ENCODE measurements at regions not wholly inside any gene's neighbourhood (a gene's known extent, or its start where the extent isn't known, plus 50 kb on each side); places are given as distances from the start of the nearest gene placed in this dataset.

DNA sequence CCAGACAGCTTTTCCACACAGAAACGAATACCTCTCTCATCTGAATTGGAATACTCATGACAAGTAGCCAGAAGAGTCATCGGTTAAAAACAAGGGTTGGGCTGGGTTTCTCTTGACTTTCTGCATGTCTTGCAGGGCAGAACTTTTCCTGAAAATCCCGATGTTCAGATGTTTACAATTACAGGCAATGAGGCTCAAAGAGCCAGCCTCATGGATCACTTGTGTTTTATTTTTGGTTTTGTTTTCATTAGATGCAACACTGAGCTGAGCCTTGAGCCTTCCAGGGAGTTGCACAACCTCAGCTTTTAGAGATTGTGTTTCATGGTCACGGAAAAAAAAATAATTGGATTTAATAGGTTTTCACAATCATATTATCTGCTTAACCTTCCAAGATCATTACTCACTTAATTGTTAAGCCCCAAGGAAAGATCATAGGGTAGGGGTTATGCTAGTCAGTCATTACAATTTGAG lies 288.1 kb upstream of the PRDM1 start:
- Histone ChIP-seq H3K9me3 (no peaks in the 10 kb centered on the region), H3K36me3 (ENCODE audit: low read depth, missing control alignments) (no peaks in the 10 kb centered on the region), H3K27ac (peak overlapping the region in 1 of 2 donors; percentile 12), H3K4me3 (no peak overlapping the region), H3K4me1 (no peaks in the 10 kb centered on the region), H3K27me3 (no peaks in the 10 kb centered on the region)
- 58 to 70% methylated on average over 4 of the region's 4 CpGs for WGBS, 2 donors
- TF ChIP-seq, protein P1, sequence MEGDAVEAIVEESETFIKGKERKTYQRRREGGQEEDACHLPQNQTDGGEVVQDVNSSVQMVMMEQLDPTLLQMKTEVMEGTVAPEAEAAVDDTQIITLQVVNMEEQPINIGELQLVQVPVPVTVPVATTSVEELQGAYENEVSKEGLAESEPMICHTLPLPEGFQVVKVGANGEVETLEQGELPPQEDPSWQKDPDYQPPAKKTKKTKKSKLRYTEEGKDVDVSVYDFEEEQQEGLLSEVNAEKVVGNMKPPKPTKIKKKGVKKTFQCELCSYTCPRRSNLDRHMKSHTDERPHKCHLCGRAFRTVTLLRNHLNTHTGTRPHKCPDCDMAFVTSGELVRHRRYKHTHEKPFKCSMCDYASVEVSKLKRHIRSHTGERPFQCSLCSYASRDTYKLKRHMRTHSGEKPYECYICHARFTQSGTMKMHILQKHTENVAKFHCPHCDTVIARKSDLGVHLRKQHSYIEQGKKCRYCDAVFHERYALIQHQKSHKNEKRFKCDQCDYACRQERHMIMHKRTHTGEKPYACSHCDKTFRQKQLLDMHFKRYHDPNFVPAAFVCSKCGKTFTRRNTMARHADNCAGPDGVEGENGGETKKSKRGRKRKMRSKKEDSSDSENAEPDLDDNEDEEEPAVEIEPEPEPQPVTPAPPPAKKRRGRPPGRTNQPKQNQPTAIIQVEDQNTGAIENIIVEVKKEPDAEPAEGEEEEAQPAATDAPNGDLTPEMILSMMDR (IDR thresholded peaks at IDR 0.05) = no peak
- TF ChIP-seq POLR2A (IDR thresholded peaks at IDR 0.05) = no peak
- intact Hi-C loops (cut with DNase I; ENCODE audit: low total_unique reads) = no loop called here
- peak; percentile 56 for DNase-seq

DNA sequence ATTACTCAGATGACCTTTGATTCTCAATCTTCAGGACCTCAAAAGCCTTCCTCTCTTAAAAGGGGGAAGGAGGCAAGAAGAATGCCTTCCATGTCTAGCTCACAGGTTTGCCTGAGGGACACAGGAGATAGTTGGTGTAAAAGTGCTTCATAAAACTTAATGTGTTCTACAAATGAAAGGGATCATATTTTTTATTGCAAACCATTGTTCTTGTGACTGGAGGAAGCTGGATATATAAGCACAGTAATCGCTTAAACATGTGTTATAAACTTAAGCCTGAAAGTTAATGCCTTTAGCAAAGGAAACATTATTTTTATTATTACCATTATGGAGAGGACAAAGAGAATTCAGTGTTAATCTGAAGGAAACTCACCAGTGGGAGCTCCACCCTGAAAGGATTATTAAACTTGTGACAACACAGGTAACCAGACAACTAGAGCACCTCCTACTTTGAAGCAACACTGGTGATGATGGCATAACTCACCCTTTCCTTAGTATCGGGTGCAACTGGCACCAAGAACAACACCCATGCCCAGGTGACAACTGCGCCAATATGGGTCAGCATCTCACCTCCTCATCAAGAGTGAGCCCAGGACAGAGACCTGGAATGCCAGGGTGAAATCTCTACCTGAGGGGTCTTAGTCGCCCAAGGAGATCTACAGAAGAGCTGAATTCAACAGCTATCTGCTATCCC lies 288.7 kb upstream of the PRDM1 start:
- DNase-seq = no peak
- Histone ChIP-seq H3K27ac (peak overlapping the region in 1 of 2 donors; percentile 12), H3K4me3 (no peak overlapping the region), H3K36me3 (ENCODE audit: low read depth, missing control alignments) (no peaks in the 10 kb centered on the region), H3K4me1 (no peaks in the 10 kb centered on the region), H3K9me3 (no peaks in the 10 kb centered on the region), H3K27me3 (no peaks in the 10 kb centered on the region)
- intact Hi-C loops (cut with DNase I; ENCODE audit: low total_unique reads) = no loop called here
- 88% methylated on average over 4 of the region's 4 CpGs for WGBS, 2 donors
- no peak for TF ChIP-seq POLR2A (IDR thresholded peaks at IDR 0.05)
- TF ChIP-seq, protein P1 (IDR thresholded peaks at IDR 0.05) = no peak

DNA sequence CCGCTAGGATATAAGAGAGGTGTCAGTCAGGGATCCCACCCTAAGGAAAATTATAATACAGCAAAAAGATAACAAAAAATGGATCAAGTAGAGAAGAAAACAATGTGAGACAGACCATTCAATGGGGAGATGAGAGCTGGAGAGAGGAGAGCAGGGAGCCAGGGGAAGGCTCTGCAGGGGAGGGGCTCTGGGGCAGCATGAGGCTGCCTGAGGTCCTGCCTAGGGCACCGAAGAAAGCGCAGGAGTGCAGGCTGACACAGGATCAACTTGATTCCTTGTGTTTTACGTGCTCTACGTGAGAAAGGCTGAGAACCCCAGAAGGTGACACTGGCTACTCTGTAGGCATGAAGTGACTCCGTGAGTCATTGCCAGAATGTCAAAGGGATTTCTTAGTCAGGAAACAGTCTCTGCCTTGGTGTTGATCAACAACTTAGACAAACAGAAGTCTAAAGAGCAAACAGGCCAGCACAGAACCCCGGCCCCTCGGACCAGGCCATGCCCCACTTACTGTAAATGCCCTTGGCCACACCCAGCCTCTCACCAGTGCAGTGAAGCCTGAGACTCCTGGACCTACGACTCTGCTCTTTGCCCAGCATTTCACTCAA lies 290.1 kb upstream of the PRDM1 start:
- Histone ChIP-seq H3K36me3 (ENCODE audit: low read depth, missing control alignments) (no peaks in the 10 kb centered on the region), H3K9me3 (no peaks in the 10 kb centered on the region), H3K27ac (no peak overlapping the region), H3K4me3 (no peak overlapping the region), H3K27me3 (no peaks in the 10 kb centered on the region), H3K4me1 (no peaks in the 10 kb centered on the region)
- no peak for DNase-seq
- 88 to 96% methylated on average over 9 of the region's 9 CpGs for WGBS, 2 donors
- TF ChIP-seq, protein P1 (IDR thresholded peaks at IDR 0.05) = no peak
- no peak for TF ChIP-seq POLR2A (IDR thresholded peaks at IDR 0.05)
- intact Hi-C loops (cut with DNase I; ENCODE audit: low total_unique reads) = no loop called here

DNA sequence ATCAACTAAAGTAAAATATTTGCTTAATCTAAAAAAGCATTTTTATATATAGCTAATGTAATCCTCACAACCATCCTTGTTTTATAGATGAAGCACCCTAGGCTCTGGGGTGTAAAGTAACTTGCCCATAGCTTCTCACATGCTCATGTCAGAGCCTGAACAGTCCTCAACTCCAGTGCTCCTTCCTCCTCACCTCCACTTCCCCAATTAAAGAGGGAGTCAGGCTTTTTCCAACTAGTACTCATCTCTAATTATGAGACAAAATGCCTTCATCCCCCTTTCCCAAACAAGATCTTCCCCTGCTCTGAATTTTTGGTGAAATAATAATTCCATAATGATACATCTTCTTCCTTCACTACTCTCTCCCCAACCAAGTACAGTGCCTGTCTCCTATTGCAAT lies 290.8 kb upstream of the PRDM1 start:
- Histone ChIP-seq H3K9me3 (no peaks in the 10 kb centered on the region), H3K4me1 (no peaks in the 10 kb centered on the region), H3K4me3 (no peak overlapping the region), H3K36me3 (ENCODE audit: low read depth, missing control alignments) (no peaks in the 10 kb centered on the region), H3K27me3 (no peaks in the 10 kb centered on the region), H3K27ac (no peak overlapping the region)
- TF ChIP-seq, protein P1 (IDR thresholded peaks at IDR 0.05) = no peak
- TF ChIP-seq POLR2A (IDR thresholded peaks at IDR 0.05) = no peak
- no peak for DNase-seq
- intact Hi-C loops (cut with DNase I; ENCODE audit: low total_unique reads) = no loop called here

DNA sequence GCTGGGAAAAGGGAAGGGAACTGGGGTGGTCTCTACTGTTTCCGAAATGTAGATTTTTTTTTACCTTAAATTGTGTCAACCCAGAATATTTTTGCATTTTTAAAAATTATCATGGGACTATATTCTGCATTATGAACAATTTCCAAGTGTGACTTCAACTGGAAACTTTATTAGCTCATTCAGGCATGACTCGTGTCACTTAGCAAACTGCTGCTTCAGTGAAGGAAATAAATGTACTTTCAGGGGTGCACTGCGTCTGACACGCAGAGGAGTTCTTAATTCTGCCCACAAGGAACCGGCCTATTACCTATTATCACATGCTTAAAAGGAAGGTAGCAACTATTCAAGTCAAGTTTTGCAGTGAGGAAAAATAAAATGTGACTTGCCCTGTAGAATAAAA lies 291.3 kb upstream of the PRDM1 start:
- no peaks in the 10 kb centered on the region for H3K4me1 ChIP-seq
- no peaks in the 10 kb centered on the region for H3K27me3 ChIP-seq
- no peak for DNase-seq
- no peaks in the 10 kb centered on the region for H3K9me3 ChIP-seq
- H3K27ac ChIP-seq = no peak overlapping the region
- WGBS, 2 donors = 88 to 93% methylated on average over 5 of the region's 5 CpGs
- no peaks in the 10 kb centered on the region for H3K36me3 ChIP-seq (ENCODE audit: low read depth, missing control alignments)
- intact Hi-C loops (cut with DNase I; ENCODE audit: low total_unique reads) = no loop called here
- TF ChIP-seq POLR2A (IDR thresholded peaks at IDR 0.05) = no peak
- TF ChIP-seq, protein P1 (IDR thresholded peaks at IDR 0.05) = no peak
- H3K4me3 ChIP-seq = no peak overlapping the region

All from testis (tissue), 2 donors.